VCaP (cell line): ENCODE measurements at regions not wholly inside any gene's neighbourhood (a gene's known extent, or its start where the extent isn't known, plus 50 kb on each side); places are given as distances from the start of the nearest gene placed in this dataset.

Experiments
- H3K27ac ChIP-seq: fragments of 450-650 bp; 2 replicates; pipeline ENCODE4 v1.5.1; 2017
- TF ChIP-seq, protein P1 (sequence below): fragments of 450-650 bp; conservative IDR thresholded peaks from 2 replicates; pipeline ENCODE4 v1.5.1; 2017; ENCODE audit warnings: mild to moderate bottlenecking, moderate library complexity

- TF ChIP-seq, protein P1, sequence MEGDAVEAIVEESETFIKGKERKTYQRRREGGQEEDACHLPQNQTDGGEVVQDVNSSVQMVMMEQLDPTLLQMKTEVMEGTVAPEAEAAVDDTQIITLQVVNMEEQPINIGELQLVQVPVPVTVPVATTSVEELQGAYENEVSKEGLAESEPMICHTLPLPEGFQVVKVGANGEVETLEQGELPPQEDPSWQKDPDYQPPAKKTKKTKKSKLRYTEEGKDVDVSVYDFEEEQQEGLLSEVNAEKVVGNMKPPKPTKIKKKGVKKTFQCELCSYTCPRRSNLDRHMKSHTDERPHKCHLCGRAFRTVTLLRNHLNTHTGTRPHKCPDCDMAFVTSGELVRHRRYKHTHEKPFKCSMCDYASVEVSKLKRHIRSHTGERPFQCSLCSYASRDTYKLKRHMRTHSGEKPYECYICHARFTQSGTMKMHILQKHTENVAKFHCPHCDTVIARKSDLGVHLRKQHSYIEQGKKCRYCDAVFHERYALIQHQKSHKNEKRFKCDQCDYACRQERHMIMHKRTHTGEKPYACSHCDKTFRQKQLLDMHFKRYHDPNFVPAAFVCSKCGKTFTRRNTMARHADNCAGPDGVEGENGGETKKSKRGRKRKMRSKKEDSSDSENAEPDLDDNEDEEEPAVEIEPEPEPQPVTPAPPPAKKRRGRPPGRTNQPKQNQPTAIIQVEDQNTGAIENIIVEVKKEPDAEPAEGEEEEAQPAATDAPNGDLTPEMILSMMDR: no peak
Observed at GRCh38 chr20:11356061-11356460, 561.6 kb upstream of the BTBD3 start.

DNA sequence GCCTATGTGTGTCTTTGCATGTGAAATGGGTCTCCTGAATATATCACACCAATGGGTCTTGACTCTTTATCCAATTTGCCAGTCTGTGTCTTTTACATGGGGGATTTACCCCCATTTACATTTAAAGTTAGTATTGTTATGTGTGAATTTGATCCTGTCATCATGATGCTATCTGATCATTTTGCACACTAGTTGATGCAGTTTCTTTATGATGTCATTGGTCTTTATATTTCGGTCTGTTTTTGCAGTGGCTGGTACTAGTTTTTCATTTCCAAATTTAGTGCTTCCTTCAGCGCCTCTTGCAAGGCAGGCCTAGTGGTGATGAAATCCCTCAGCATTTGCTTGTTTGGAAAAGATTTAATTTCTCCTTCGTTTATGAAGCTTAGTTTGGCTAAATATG lies 555.2 kb upstream of the BTBD3 start:
- no peak overlapping the region for H3K27ac ChIP-seq
- TF ChIP-seq, protein P1: no peak

More at GRCh38 chr20:11356061-11356460, 561.6 kb upstream of the BTBD3 start:
- H3K27ac ChIP-seq: no peak overlapping the region

DNA sequence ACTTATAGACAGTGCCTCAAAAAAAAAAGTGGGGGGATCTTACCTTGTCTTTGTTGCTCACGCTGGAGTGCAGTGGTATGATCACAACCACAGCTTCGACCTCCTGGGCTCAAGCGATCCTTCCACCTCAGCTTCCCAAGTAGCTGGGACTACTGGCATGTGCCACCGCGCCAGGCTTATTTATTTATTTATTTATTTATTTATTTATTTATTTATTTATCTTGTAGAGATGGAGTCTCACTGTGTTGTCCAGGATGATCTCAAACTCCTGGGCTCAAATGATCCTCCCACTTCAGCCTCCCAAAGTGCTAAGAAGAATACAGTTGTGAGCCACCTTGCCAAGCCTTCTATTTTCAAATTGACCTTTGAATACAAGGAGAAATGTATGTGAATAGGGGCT lies 553.0 kb upstream of the BTBD3 start:
- no peak overlapping the region for H3K27ac ChIP-seq
- TF ChIP-seq, protein P1: no peak

- no peak overlapping the region for H3K27ac ChIP-seq
- TF ChIP-seq, protein P1: no peak
Observed at GRCh38 chr20:11366660-11367059, 551.0 kb upstream of the BTBD3 start.

GRCh38 chr20:11368499-11368898 lies 549.2 kb upstream of the BTBD3 start:
- H3K27ac ChIP-seq: no peak overlapping the region
- TF ChIP-seq, protein P1: no peak

DNA sequence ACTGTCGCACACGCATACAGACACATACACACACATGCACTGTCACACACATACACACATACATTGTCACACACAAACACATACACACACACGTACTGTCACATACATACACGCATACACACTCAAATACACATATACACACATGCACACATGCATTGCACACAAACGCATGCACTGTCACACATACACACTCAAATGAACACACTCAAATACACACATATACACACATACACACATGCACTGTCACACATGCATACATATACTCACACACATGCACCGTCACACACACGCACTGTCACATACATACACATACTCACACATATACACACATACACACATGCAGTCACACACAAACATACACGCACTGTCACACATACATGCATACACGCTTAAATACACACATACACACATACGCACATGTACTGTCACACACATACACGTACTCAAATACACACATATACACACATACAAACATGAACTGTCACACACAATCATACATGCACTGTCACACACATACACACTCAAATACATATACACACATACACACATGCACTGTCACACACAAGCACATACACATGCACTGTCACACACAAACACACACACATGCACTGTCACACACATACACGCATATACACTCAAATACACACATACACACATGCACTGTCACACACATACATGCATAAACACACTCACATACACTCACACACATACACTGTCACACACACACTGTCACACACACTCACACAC lies 548.6 kb upstream of the BTBD3 start:
- no peak overlapping the region for H3K27ac ChIP-seq
- TF ChIP-seq, protein P1: no peak

GRCh38 chr20:11371831-11372230 lies 545.9 kb upstream of the BTBD3 start:
- TF ChIP-seq, protein P1: no peak
- H3K27ac ChIP-seq: no peak overlapping the region
